GF-D8 (cell line): ENCODE measurements at regions not wholly inside any gene's neighbourhood (a gene's known extent, or its start where the extent isn't known, plus 50 kb on each side); places are given as distances from the start of the nearest gene placed in this dataset.
"Not testable (repeated sequence)": the region's sequence is repeated elsewhere in the genome, so short reads cannot be mapped to it uniquely, and the experiment has no call there.

Experiments
- DNase-seq: peaks from one replicate; lab custom pipeline; 2025; lab: John Stamatoyannopoulos, UW

GRCh38 chr5:5883146-5883545 is 460.7 kb downstream of the ICE1 start:
- DNase-seq, result no peak

- no peak for DNase-seq
These were observed 460.2 kb downstream of the ICE1 start for GRCh38 chr5:5882706-5883105.

- DNase-seq, result no peak
These were observed 458.8 kb downstream of the ICE1 start for GRCh38 chr5:5881294-5881693.

GRCh38 chr5:5880077-5880763 is 457.7 kb downstream of the ICE1 start:
- no peak for DNase-seq

GRCh38 chr5:5857396-5857795 is 434.9 kb downstream of the ICE1 start:
- DNase-seq, result no peak

GRCh38 chr5:5854087-5854486 is 431.6 kb downstream of the ICE1 start:
- no peak for DNase-seq

GRCh38 chr5:5838493-5838892 is 416.0 kb downstream of the ICE1 start:
- DNase-seq, result no peak

GRCh38 chr5:5831622-5832021 is 409.1 kb downstream of the ICE1 start:
- DNase-seq, result not testable (repeated sequence)

GRCh38 chr5:5828619-5829018 is 406.1 kb downstream of the ICE1 start:
- DNase-seq, result no peak

- no peak for DNase-seq
These were observed 404.4 kb downstream of the ICE1 start for GRCh38 chr5:5826911-5827310.

- no peak for DNase-seq
These were observed 400.3 kb downstream of the ICE1 start for GRCh38 chr5:5822729-5823257.

- no peak for DNase-seq
These were observed 394.5 kb downstream of the ICE1 start for GRCh38 chr5:5816960-5817359.

- DNase-seq, result no peak
These were observed 391.0 kb downstream of the ICE1 start for GRCh38 chr5:5813441-5813840.

- DNase-seq, result no peak
These were observed 388.0 kb downstream of the ICE1 start for GRCh38 chr5:5810461-5810860.

GRCh38 chr5:5805916-5806315 is 383.4 kb downstream of the ICE1 start:
- DNase-seq, result no peak

- DNase-seq, result no peak
These were observed 382.2 kb downstream of the ICE1 start for GRCh38 chr5:5804478-5805233.

GRCh38 chr5:5800801-5801761 is 378.6 kb downstream of the ICE1 start:
- no peak for DNase-seq

GRCh38 chr5:5799826-5800225 is 377.3 kb downstream of the ICE1 start:
- DNase-seq, result no peak

GRCh38 chr5:5799229-5799628 is 376.8 kb downstream of the ICE1 start:
- DNase-seq, result no peak

- no peak for DNase-seq
These were observed 376.0 kb downstream of the ICE1 start for GRCh38 chr5:5798462-5798861.

- no peak for DNase-seq
These were observed 375.6 kb downstream of the ICE1 start for GRCh38 chr5:5798041-5798440.

GRCh38 chr5:5795074-5795771 is 372.7 kb downstream of the ICE1 start:
- no peak for DNase-seq
